ENCODE measurements at regions not wholly inside any gene's neighbourhood (a gene's known extent, or its start where the extent isn't known, plus 50 kb on each side); places are given as distances from the start of the nearest gene placed in this dataset.

GRCh38 chr13:97559981-97560380 is 126.0 kb downstream of the RAP2A start:
- no peak overlapping the region for H3K4me3 Mint-ChIP-seq (ENCODE audit: unreplicated experiment)
- Histone ChIP-seq H3K79me2 (ENCODE audit: insufficient read depth, low read length) (no peaks in the 10 kb centered on the region), H4K20me1 (ENCODE audit: insufficient read depth, low read length) (no peaks in the 10 kb centered on the region), H3K36me3 (ENCODE audit: insufficient read depth, low read length) (no peaks in the 10 kb centered on the region), H3K4me2 (ENCODE audit: low read length) (no peak overlapping the region), H3K9ac (ENCODE audit: low read length) (no peak overlapping the region), H2AFZ (ENCODE audit: low read depth, low read length) (no peak overlapping the region), H3K4me3 (ENCODE audit: insufficient read depth, low read depth, low read length) (no peak overlapping the region), H3K27me3 (ENCODE audit: insufficient read depth, low read length) (no peaks in the 10 kb centered on the region), H3K4me1 (ENCODE audit: insufficient read depth, low read length) (no peaks in the 10 kb centered on the region), H3K27ac (ENCODE audit: low read depth, low read length) (no peak overlapping the region), H3K9me3 (ENCODE audit: insufficient read depth, low read depth, low read length) (no peaks in the 10 kb centered on the region)
- DNase-seq (ENCODE audit: low read depth) (no peak), FAIRE-seq (no peak)
- peaks cover 3% of the 10 kb centered on the region for H3K4me1 Mint-ChIP-seq (ENCODE audit: low read depth, unreplicated experiment)
- TF ChIP-seq CTCF (IDR thresholded peaks at IDR 0.05; ENCODE audit: insufficient read depth, low read depth, low read length) (no peak), EZH2 (IDR thresholded peaks at IDR 0.05; ENCODE audit: insufficient read depth, low read length) (no peak)
- no peak overlapping the region for H3K27ac Mint-ChIP-seq (ENCODE audit: unreplicated experiment)
- no peaks in the 10 kb centered on the region for H3K36me3 Mint-ChIP-seq (ENCODE audit: low read depth, unreplicated experiment)
- no peaks in the 10 kb centered on the region for H3K9me3 Mint-ChIP-seq (ENCODE audit: unreplicated experiment)
- no peaks in the 10 kb centered on the region for H3K27me3 Mint-ChIP-seq (ENCODE audit: low read depth, unreplicated experiment)

GRCh38 chr13:97561182-97561581 is 127.2 kb downstream of the RAP2A start:
- Histone ChIP-seq H3K36me3 (ENCODE audit: insufficient read depth, low read length) (no peaks in the 10 kb centered on the region), H3K4me2 (ENCODE audit: low read length) (no peak overlapping the region), H3K9ac (ENCODE audit: low read length) (no peak overlapping the region), H2AFZ (ENCODE audit: low read depth, low read length) (no peak overlapping the region), H3K27me3 (ENCODE audit: insufficient read depth, low read length) (no peaks in the 10 kb centered on the region), H3K9me3 (ENCODE audit: insufficient read depth, low read depth, low read length) (no peaks in the 10 kb centered on the region), H3K4me1 (ENCODE audit: insufficient read depth, low read length) (no peaks in the 10 kb centered on the region), H3K4me3 (ENCODE audit: insufficient read depth, low read depth, low read length) (no peak overlapping the region), H3K27ac (ENCODE audit: low read depth, low read length) (no peak overlapping the region), H3K79me2 (ENCODE audit: insufficient read depth, low read length) (no peaks in the 10 kb centered on the region), H4K20me1 (ENCODE audit: insufficient read depth, low read length) (no peaks in the 10 kb centered on the region)
- Mint-ChIP-seq H3K9me3 (ENCODE audit: unreplicated experiment) (no peaks in the 10 kb centered on the region), H3K4me3 (ENCODE audit: unreplicated experiment) (no peak overlapping the region), H3K36me3 (ENCODE audit: low read depth, unreplicated experiment) (no peaks in the 10 kb centered on the region), H3K27ac (ENCODE audit: unreplicated experiment) (no peak overlapping the region), H3K27me3 (ENCODE audit: low read depth, unreplicated experiment) (no peaks in the 10 kb centered on the region), H3K4me1 (ENCODE audit: low read depth, unreplicated experiment) (peaks cover 3% of the 10 kb centered on the region)
- DNase-seq (ENCODE audit: low read depth) (no peak), FAIRE-seq (no peak)
- no peak for TF ChIP-seq CTCF (IDR thresholded peaks at IDR 0.05; ENCODE audit: insufficient read depth, low read depth, low read length)
- TF ChIP-seq EZH2 (IDR thresholded peaks at IDR 0.05; ENCODE audit: insufficient read depth, low read length): no peak

GRCh38 chr13:97562962-97563361 is 129.0 kb downstream of the RAP2A start:
- Histone ChIP-seq H3K79me2 (ENCODE audit: insufficient read depth, low read length) (no peaks in the 10 kb centered on the region), H3K4me3 (ENCODE audit: insufficient read depth, low read depth, low read length) (no peak overlapping the region), H2AFZ (ENCODE audit: low read depth, low read length) (no peak overlapping the region), H3K36me3 (ENCODE audit: insufficient read depth, low read length) (no peaks in the 10 kb centered on the region), H3K9ac (ENCODE audit: low read length) (no peak overlapping the region), H3K4me1 (ENCODE audit: insufficient read depth, low read length) (no peaks in the 10 kb centered on the region), H3K27me3 (ENCODE audit: insufficient read depth, low read length) (no peaks in the 10 kb centered on the region), H3K9me3 (ENCODE audit: insufficient read depth, low read depth, low read length) (no peaks in the 10 kb centered on the region), H4K20me1 (ENCODE audit: insufficient read depth, low read length) (no peaks in the 10 kb centered on the region), H3K4me2 (ENCODE audit: low read length) (no peak overlapping the region), H3K27ac (ENCODE audit: low read depth, low read length) (no peak overlapping the region)
- H3K9me3 Mint-ChIP-seq (ENCODE audit: unreplicated experiment): no peaks in the 10 kb centered on the region
- no peak for DNase-seq (ENCODE audit: low read depth)
- TF ChIP-seq CTCF (IDR thresholded peaks at IDR 0.05; ENCODE audit: insufficient read depth, low read depth, low read length): no peak
- no peak for TF ChIP-seq EZH2 (IDR thresholded peaks at IDR 0.05; ENCODE audit: insufficient read depth, low read length)
- H3K27ac Mint-ChIP-seq (ENCODE audit: unreplicated experiment): no peak overlapping the region
- H3K27me3 Mint-ChIP-seq (ENCODE audit: low read depth, unreplicated experiment): no peaks in the 10 kb centered on the region
- H3K4me1 Mint-ChIP-seq (ENCODE audit: low read depth, unreplicated experiment): peaks cover 9% of the 10 kb centered on the region
- no peak overlapping the region for H3K4me3 Mint-ChIP-seq (ENCODE audit: unreplicated experiment)
- FAIRE-seq: no peak
- H3K36me3 Mint-ChIP-seq (ENCODE audit: low read depth, unreplicated experiment): no peaks in the 10 kb centered on the region
